B cell (primary cell): ENCODE measurements at regions not wholly inside any gene's neighbourhood (a gene's known extent, or its start where the extent isn't known, plus 50 kb on each side); places are given as distances from the start of the nearest gene placed in this dataset.

Experiments used
- CTCF ChIP-seq: fragments of 200-600 bp; IDR thresholded peaks from one replicate; pipeline ENCODE4 v1.8.0; 2022; ENCODE audit warnings: antibody characterized with exemption, mild to moderate bottlenecking
- EZH2 ChIP-seq: IDR thresholded peaks from 2 replicates; pipeline ENCODE4 v1.6.1; 2012; ENCODE audit warnings: borderline replicate concordance, low read depth, mild to moderate bottlenecking, moderate library complexity, low read length; ENCODE audit not compliant: insufficient read depth, poor library complexity, severe bottlenecking

GRCh38 chr19:31185261-31185660 is 164.0 kb downstream of the TSHZ3 start:
- no peak for TF ChIP-seq EZH2
- no peak for TF ChIP-seq CTCF
